ENCODE measurements at regions not wholly inside any gene's neighbourhood (a gene's known extent, or its start where the extent isn't known, plus 50 kb on each side); places are given as distances from the start of the nearest gene placed in this dataset.

GRCh38 chr1:88376421-88376820 is 307.7 kb upstream of the PKN2 start:
- H3K36me3 ChIP-seq = no peaks in the 10 kb centered on the region
- no peaks in the 10 kb centered on the region for H3K4me1 ChIP-seq
- H3K9me3 ChIP-seq = no peaks in the 10 kb centered on the region
- DNase-seq (ENCODE audit: extremely low spot score in 2 of 2) = no peak
- H3K27ac ChIP-seq = no peak overlapping the region
- H3K27me3 ChIP-seq = no peaks in the 10 kb centered on the region
- no peak overlapping the region for H3K4me3 ChIP-seq
- no peak for TF ChIP-seq POLR2AphosphoS5 (IDR thresholded peaks at IDR 0.05; ENCODE audit: insufficient read depth in 1 of 2, low read depth in 1 of 2)
- TF ChIP-seq, protein P1, sequence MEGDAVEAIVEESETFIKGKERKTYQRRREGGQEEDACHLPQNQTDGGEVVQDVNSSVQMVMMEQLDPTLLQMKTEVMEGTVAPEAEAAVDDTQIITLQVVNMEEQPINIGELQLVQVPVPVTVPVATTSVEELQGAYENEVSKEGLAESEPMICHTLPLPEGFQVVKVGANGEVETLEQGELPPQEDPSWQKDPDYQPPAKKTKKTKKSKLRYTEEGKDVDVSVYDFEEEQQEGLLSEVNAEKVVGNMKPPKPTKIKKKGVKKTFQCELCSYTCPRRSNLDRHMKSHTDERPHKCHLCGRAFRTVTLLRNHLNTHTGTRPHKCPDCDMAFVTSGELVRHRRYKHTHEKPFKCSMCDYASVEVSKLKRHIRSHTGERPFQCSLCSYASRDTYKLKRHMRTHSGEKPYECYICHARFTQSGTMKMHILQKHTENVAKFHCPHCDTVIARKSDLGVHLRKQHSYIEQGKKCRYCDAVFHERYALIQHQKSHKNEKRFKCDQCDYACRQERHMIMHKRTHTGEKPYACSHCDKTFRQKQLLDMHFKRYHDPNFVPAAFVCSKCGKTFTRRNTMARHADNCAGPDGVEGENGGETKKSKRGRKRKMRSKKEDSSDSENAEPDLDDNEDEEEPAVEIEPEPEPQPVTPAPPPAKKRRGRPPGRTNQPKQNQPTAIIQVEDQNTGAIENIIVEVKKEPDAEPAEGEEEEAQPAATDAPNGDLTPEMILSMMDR (IDR thresholded peaks at IDR 0.05) = no peak
- no peak for TF ChIP-seq POLR2A (IDR thresholded peaks at IDR 0.05)
- intact Hi-C loops (cut with DNase I) = no loop called here

DNA sequence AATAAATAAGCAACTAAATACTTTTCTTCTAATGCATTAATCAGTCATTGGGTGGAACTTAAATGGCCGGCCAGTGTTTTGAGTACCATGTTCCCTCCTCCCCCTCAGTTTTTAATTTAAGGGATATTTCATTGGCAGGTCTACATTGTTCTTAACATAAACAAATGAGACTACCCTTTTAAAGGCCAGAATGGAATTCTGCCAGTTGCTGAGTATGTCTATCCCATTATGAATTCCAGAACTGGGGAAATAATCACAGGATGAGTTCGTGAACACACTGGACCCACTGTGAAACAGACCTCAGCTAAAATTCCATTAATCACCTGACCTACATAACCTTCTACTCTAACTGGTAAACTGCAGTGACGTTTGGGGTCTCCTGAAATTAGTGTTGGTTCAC is 305.5 kb upstream of the PKN2 start:
- TF ChIP-seq, protein P1 (IDR thresholded peaks at IDR 0.05) = no peak
- TF ChIP-seq POLR2AphosphoS5 (IDR thresholded peaks at IDR 0.05; ENCODE audit: insufficient read depth in 1 of 2, low read depth in 1 of 2) (no peak), POLR2A (IDR thresholded peaks at IDR 0.05) (no peak)
- Histone ChIP-seq H3K36me3 (no peaks in the 10 kb centered on the region), H3K9me3 (no peaks in the 10 kb centered on the region), H3K27me3 (no peaks in the 10 kb centered on the region), H3K4me3 (no peak overlapping the region), H3K4me1 (no peaks in the 10 kb centered on the region), H3K27ac (no peak overlapping the region)
- DNase-seq (ENCODE audit: extremely low spot score in 2 of 2) = no peak
- intact Hi-C loops (cut with DNase I) = no loop called here

DNA sequence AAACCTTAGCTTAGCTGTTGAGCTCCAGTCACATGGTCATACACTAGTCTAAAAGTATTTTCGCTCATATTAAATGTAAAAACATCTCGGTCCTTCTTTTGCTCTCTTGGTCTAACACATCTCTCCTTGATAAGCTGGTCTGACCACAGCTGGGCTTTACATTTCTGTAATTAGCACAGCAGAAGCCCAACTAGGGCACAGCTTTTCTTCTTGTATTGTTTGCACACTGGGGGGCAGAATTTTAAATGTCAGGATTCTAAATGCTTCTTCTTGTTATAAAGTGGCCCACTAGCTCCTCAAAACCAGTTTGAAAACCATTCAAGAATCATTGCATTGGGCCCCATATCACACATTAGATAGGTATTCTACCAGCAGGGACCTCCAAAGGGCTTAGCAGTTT is 289.1 kb upstream of the PKN2 start:
- no peak overlapping the region for H3K27ac ChIP-seq
- intact Hi-C loops (cut with DNase I) = no loop called here
- H3K36me3 ChIP-seq = no peaks in the 10 kb centered on the region
- no peaks in the 10 kb centered on the region for H3K27me3 ChIP-seq
- DNase-seq (ENCODE audit: extremely low spot score in 2 of 2) = no peak
- H3K9me3 ChIP-seq = no peaks in the 10 kb centered on the region
- TF ChIP-seq, protein P1 (IDR thresholded peaks at IDR 0.05) = no peak
- no peak overlapping the region for H3K4me3 ChIP-seq
- H3K4me1 ChIP-seq = no peaks in the 10 kb centered on the region

- no peak for DNase-seq (ENCODE audit: extremely low spot score in 2 of 2)
- H3K36me3 ChIP-seq = no peaks in the 10 kb centered on the region
- no peak overlapping the region for H3K4me3 ChIP-seq
- no peaks in the 10 kb centered on the region for H3K27me3 ChIP-seq
- no peaks in the 10 kb centered on the region for H3K4me1 ChIP-seq
- intact Hi-C loops (cut with DNase I) = no loop called here
- H3K27ac ChIP-seq = no peak overlapping the region
- H3K9me3 ChIP-seq = no peaks in the 10 kb centered on the region
- TF ChIP-seq, protein P1 (IDR thresholded peaks at IDR 0.05) = no peak
- TF ChIP-seq POLR2AphosphoS5 (IDR thresholded peaks at IDR 0.05; ENCODE audit: insufficient read depth in 1 of 2, low read depth in 1 of 2) = no peak
- TF ChIP-seq POLR2A (IDR thresholded peaks at IDR 0.05) = no peak
These were observed 285.7 kb upstream of the PKN2 start for GRCh38 chr1:88398338-88398737.

GRCh38 chr1:88399690-88400089 is 284.4 kb upstream of the PKN2 start:
- Histone ChIP-seq H3K4me1 (no peaks in the 10 kb centered on the region), H3K9me3 (no peaks in the 10 kb centered on the region), H3K27me3 (no peaks in the 10 kb centered on the region), H3K4me3 (no peak overlapping the region), H3K27ac (no peak overlapping the region), H3K36me3 (no peaks in the 10 kb centered on the region)
- intact Hi-C loops (cut with DNase I) = no loop called here
- no peak for DNase-seq (ENCODE audit: extremely low spot score in 2 of 2)
- TF ChIP-seq POLR2A (IDR thresholded peaks at IDR 0.05) = no peak
- TF ChIP-seq, protein P1 (IDR thresholded peaks at IDR 0.05) = no peak
- TF ChIP-seq POLR2AphosphoS5 (IDR thresholded peaks at IDR 0.05; ENCODE audit: insufficient read depth in 1 of 2, low read depth in 1 of 2) = no peak
